ENCODE measurements at regions not wholly inside any gene's neighbourhood (a gene's known extent, or its start where the extent isn't known, plus 50 kb on each side); places are given as distances from the start of the nearest gene placed in this dataset.

GRCh38 chr13:34555988-34556387, 386.1 kb upstream of the NBEA start:
- Mint-ChIP-seq H3K27me3 (no peaks in the 10 kb centered on the region), H3K4me3 (no peak overlapping the region), H3K4me1 (ENCODE audit: low read depth) (no peaks in the 10 kb centered on the region), H3K9me3 (no peaks in the 10 kb centered on the region), H3K36me3 (ENCODE audit: low read depth) (no peaks in the 10 kb centered on the region), H3K27ac (no peak overlapping the region)
- CTCF ChIA-PET, result no interaction called here
- no peaks in the 10 kb centered on the region for H3K36me3 ChIP-seq (ENCODE audit: insufficient read depth, low read length)
- H3K9me3 ChIP-seq (ENCODE audit: control insufficient read depth in 1 of 2, insufficient read depth in 1 of 2, low read length in 2 of 2), result no peaks in the 10 kb centered on the region
- ATAC-seq (ENCODE audit: poor library complexity) (no peak), DNase-seq (no peak)
- H3K4me1 ChIP-seq (ENCODE audit: insufficient read depth, low read length), result no peaks in the 10 kb centered on the region
- H3K4me3 ChIP-seq (ENCODE audit: low read length), result no peak overlapping the region
- intact Hi-C loops (cut with DNase I, micrococcal nuclease), result no loop called here
- no peak overlapping the region for H3K27ac ChIP-seq (ENCODE audit: low read depth in 1 of 2, low read length in 2 of 2)
- POLR2A ChIA-PET, result no interaction called here
- TF ChIP-seq, protein P1, sequence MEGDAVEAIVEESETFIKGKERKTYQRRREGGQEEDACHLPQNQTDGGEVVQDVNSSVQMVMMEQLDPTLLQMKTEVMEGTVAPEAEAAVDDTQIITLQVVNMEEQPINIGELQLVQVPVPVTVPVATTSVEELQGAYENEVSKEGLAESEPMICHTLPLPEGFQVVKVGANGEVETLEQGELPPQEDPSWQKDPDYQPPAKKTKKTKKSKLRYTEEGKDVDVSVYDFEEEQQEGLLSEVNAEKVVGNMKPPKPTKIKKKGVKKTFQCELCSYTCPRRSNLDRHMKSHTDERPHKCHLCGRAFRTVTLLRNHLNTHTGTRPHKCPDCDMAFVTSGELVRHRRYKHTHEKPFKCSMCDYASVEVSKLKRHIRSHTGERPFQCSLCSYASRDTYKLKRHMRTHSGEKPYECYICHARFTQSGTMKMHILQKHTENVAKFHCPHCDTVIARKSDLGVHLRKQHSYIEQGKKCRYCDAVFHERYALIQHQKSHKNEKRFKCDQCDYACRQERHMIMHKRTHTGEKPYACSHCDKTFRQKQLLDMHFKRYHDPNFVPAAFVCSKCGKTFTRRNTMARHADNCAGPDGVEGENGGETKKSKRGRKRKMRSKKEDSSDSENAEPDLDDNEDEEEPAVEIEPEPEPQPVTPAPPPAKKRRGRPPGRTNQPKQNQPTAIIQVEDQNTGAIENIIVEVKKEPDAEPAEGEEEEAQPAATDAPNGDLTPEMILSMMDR (IDR thresholded peaks at IDR 0.05), result no peak
- H3K27me3 ChIP-seq (ENCODE audit: control insufficient read depth in 1 of 2, insufficient read depth in 2 of 2, low read length in 2 of 2), result no peaks in the 10 kb centered on the region

GRCh38 chr13:34561033-34561432, 381.0 kb upstream of the NBEA start:
- ATAC-seq (ENCODE audit: poor library complexity), result no peak
- no peaks in the 10 kb centered on the region for H3K9me3 Mint-ChIP-seq
- H3K27ac ChIP-seq (ENCODE audit: low read depth in 1 of 2, low read length in 2 of 2), result no peak overlapping the region

GRCh38 chr13:34567597-34567996, 374.5 kb upstream of the NBEA start:
- H3K9me3 ChIP-seq (ENCODE audit: control insufficient read depth in 1 of 2, insufficient read depth in 1 of 2, low read length in 2 of 2), result no peaks in the 10 kb centered on the region
- ATAC-seq (ENCODE audit: poor library complexity) (no peak), DNase-seq (no peak)
- no peak overlapping the region for H3K4me3 Mint-ChIP-seq
- intact Hi-C loops (cut with DNase I, micrococcal nuclease), result no loop called here
- peaks cover under 1% of the 10 kb centered on the region for H3K27me3 Mint-ChIP-seq
- ChIA-PET CTCF (no interaction called here), POLR2A (no interaction called here)
- no peak overlapping the region for H3K27ac Mint-ChIP-seq
- H3K27ac ChIP-seq (ENCODE audit: low read depth in 1 of 2, low read length in 2 of 2), result no peak overlapping the region
- no peak overlapping the region for H3K4me3 ChIP-seq (ENCODE audit: low read length)
- no peaks in the 10 kb centered on the region for H3K4me1 Mint-ChIP-seq (ENCODE audit: low read depth)
- no peaks in the 10 kb centered on the region for H3K9me3 Mint-ChIP-seq
- TF ChIP-seq, protein P1 (IDR thresholded peaks at IDR 0.05), result no peak
- H3K4me1 ChIP-seq (ENCODE audit: insufficient read depth, low read length), result no peaks in the 10 kb centered on the region
- H3K27me3 ChIP-seq (ENCODE audit: control insufficient read depth in 1 of 2, insufficient read depth in 2 of 2, low read length in 2 of 2), result no peaks in the 10 kb centered on the region
- H3K36me3 ChIP-seq (ENCODE audit: insufficient read depth, low read length), result no peaks in the 10 kb centered on the region
- H3K36me3 Mint-ChIP-seq (ENCODE audit: low read depth), result no peaks in the 10 kb centered on the region

More at GRCh38 chr13:34561033-34561432, 381.0 kb upstream of the NBEA start:
- POLR2A ChIA-PET, result no interaction called here
- no peak for DNase-seq
- TF ChIP-seq, protein P1 (IDR thresholded peaks at IDR 0.05), result no peak
- Histone ChIP-seq H3K36me3 (ENCODE audit: insufficient read depth, low read length) (no peaks in the 10 kb centered on the region), H3K4me3 (ENCODE audit: low read length) (no peak overlapping the region), H3K27me3 (ENCODE audit: control insufficient read depth in 1 of 2, insufficient read depth in 2 of 2, low read length in 2 of 2) (no peaks in the 10 kb centered on the region), H3K4me1 (ENCODE audit: insufficient read depth, low read length) (no peaks in the 10 kb centered on the region), H3K9me3 (ENCODE audit: control insufficient read depth in 1 of 2, insufficient read depth in 1 of 2, low read length in 2 of 2) (no peaks in the 10 kb centered on the region)
- Mint-ChIP-seq H3K4me3 (no peak overlapping the region), H3K4me1 (ENCODE audit: low read depth) (no peaks in the 10 kb centered on the region), H3K27ac (no peak overlapping the region), H3K36me3 (ENCODE audit: low read depth) (no peaks in the 10 kb centered on the region), H3K27me3 (peaks cover 6% of the 10 kb centered on the region)
- intact Hi-C loops (cut with DNase I, micrococcal nuclease), result no loop called here
- CTCF ChIA-PET, result no interaction called here
